ENCODE measurements at regions not wholly inside any gene's neighbourhood (a gene's known extent, or its start where the extent isn't known, plus 50 kb on each side); places are given as distances from the start of the nearest gene placed in this dataset.

DNA sequence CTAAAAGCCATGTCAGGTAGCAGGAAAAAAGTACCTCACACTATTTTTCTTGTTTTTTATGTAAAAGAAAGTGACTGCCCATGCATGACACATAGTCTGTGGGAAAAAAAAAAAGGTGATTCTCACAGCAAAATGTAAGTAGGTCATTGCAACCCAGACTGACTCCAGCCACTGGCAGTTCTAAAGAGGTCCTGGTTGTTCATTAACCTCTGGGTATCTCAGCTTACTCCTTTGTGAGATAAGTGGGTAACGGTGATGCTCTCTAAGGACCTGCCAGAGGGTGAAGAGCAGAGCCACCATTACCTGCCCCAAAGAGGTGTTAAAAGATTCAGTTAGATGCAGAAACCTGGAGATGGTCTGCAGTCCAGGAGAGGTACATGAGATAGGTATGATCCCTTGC, 531.9 kb downstream of the GRIN2A start:
- TF ChIP-seq, protein P1, sequence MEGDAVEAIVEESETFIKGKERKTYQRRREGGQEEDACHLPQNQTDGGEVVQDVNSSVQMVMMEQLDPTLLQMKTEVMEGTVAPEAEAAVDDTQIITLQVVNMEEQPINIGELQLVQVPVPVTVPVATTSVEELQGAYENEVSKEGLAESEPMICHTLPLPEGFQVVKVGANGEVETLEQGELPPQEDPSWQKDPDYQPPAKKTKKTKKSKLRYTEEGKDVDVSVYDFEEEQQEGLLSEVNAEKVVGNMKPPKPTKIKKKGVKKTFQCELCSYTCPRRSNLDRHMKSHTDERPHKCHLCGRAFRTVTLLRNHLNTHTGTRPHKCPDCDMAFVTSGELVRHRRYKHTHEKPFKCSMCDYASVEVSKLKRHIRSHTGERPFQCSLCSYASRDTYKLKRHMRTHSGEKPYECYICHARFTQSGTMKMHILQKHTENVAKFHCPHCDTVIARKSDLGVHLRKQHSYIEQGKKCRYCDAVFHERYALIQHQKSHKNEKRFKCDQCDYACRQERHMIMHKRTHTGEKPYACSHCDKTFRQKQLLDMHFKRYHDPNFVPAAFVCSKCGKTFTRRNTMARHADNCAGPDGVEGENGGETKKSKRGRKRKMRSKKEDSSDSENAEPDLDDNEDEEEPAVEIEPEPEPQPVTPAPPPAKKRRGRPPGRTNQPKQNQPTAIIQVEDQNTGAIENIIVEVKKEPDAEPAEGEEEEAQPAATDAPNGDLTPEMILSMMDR (IDR thresholded peaks at IDR 0.05; ENCODE audit: low read depth, low read length, missing control alignments): no peak
- DNase-seq (ENCODE audit: low read depth): no peak
- H3K4me3 ChIP-seq (ENCODE audit: low read depth, low read length): no peak overlapping the region

GRCh38 chr16:9655051-9655450, 527.2 kb downstream of the GRIN2A start:
- DNase-seq (ENCODE audit: low read depth): no peak
- TF ChIP-seq, protein P1 (IDR thresholded peaks at IDR 0.05; ENCODE audit: low read depth, low read length, missing control alignments): no peak
- no peak overlapping the region for H3K4me3 ChIP-seq (ENCODE audit: low read depth, low read length)

GRCh38 chr16:9657641-9658040, 524.6 kb downstream of the GRIN2A start:
- no peak for DNase-seq (ENCODE audit: low read depth)
- TF ChIP-seq, protein P1 (IDR thresholded peaks at IDR 0.05; ENCODE audit: low read depth, low read length, missing control alignments): no peak
- H3K4me3 ChIP-seq (ENCODE audit: low read depth, low read length): no peak overlapping the region

DNA sequence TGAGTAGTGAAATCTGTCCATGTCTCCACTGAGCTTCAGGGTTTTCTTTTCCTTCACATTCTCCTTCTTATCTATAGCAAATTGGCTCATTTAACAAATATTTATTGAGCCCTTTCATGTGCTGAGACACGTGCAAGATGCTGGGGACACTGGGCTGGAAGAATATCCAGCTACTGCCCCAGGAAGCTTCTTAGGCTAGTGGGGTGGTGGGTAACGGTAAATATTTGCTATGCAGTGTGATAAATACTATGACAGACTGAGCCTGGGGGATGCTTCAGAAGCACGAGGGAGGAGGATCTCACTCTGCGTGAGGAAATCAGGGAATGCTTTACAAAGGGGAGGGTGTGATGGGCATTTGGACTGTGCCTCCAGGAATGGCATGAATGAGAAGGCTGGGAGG, 524.1 kb downstream of the GRIN2A start:
- TF ChIP-seq, protein P1 (IDR thresholded peaks at IDR 0.05; ENCODE audit: low read depth, low read length, missing control alignments): no peak
- no peak overlapping the region for H3K4me3 ChIP-seq (ENCODE audit: low read depth, low read length)
- DNase-seq (ENCODE audit: low read depth): no peak

DNA sequence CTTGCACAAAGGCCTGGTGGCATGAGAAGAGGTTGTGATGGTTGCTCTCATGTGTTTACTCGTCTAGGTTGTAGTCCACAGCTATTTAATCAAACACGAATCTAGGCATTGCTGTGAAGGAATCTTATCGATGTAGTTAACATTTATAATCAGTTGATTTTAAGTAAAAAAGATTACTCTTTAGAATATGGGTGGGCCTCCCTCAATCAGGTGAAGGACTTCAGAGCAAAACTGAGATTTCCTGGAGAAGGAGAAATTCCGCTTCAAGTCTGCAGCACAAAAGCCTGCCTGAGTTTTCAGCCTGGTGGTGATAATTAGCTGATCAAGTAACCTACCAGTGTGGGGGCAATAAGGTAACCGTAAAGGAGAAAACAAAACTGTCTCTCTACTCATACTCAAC, 523.6 kb downstream of the GRIN2A start:
- H3K4me3 ChIP-seq (ENCODE audit: low read depth, low read length): no peak overlapping the region
- TF ChIP-seq, protein P1 (IDR thresholded peaks at IDR 0.05; ENCODE audit: low read depth, low read length, missing control alignments): no peak
- DNase-seq (ENCODE audit: low read depth): no peak

DNA sequence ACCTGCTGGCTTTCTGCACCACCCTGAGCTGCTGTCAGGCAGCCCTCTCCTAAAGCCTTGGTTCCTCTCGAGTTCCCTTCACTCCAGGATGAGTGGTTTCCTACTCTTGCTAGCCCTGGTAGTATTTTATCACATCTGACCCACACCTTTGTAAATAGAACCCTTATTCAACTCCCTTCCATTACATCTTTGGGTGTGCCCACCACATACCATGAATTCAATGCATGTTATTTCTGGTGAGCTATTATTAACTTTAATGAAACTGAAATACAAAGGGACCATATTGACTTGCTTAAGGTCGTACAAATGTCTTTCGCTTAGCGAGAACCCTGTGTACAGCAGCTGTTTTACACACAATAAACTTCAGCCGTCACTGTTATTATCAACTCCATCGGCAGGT, 521.3 kb downstream of the GRIN2A start:
- no peak overlapping the region for H3K4me3 ChIP-seq (ENCODE audit: low read depth, low read length)
- TF ChIP-seq, protein P1 (IDR thresholded peaks at IDR 0.05; ENCODE audit: low read depth, low read length, missing control alignments): no peak
- no peak for DNase-seq (ENCODE audit: low read depth)

DNA sequence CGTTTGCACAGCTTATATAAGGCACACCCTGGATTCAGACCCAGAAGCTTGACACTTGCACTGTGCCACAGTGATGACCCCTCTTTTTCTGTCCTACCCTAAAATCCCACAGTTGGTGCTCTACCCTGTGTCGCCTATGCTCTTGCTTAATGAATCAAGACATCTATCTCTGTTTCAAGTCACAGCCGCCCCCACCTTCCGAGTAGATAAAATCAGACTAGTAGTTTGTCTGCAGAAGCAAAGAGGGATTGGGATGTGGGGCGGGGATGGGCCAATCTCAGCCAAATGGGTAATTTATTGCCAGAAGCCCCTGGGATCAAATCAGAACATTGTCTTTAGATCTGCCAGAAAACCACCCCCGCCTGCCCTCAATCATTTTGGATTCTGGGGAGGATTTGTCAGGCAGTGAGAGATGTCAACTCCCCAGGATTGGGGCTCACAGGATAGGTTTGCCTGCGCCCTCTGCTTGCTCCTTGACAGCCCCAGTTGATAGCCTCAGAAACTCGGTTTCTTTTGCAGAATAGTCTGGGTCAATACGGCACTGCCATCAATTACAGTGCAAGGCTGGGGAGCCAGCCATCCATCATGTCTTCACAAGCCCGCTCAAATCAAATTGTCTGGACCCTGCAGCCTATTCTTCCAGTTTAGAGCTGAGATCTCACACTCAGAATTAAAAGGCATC, 520.8 kb downstream of the GRIN2A start:
- TF ChIP-seq, protein P1 (IDR thresholded peaks at IDR 0.05; ENCODE audit: low read depth, low read length, missing control alignments): no peak
- no peak for DNase-seq (ENCODE audit: low read depth)
- no peak overlapping the region for H3K4me3 ChIP-seq (ENCODE audit: low read depth, low read length)

All from GM12864 (cell line).